CD14-positive monocyte (primary cell): ENCODE measurements at regions not wholly inside any gene's neighbourhood (a gene's known extent, or its start where the extent isn't known, plus 50 kb on each side); places are given as distances from the start of the nearest gene placed in this dataset.
A peak's percentile ranks its signal among the peaks of the same experiment; 100 is the strongest.

Experiments used
- DNase-seq, 3 donors: peaks; one replicate each; pipeline ENCODE4 v3.0.0-alpha.2; 2011 to 2022
- H2AFZ ChIP-seq: 2 replicates; pipeline ENCODE4 v1.6.0; 2012; ENCODE audit warnings: mild to moderate bottlenecking, low read depth, low read length, inconsistent platforms; ENCODE audit not compliant: insufficient read depth, poor library complexity, severe bottlenecking
- H3K27ac ChIP-seq, 2 donors: 1 replicate in 1 of 2; 2 replicates in 1 of 2; pipeline ENCODE4 v1.5.1; 2012 to 2013; ENCODE audit warnings: low read length in 2 of 2, control low read depth in 1 of 2, inconsistent platforms in 1 of 2, low read depth in 1 of 2, mild to moderate bottlenecking in 1 of 2
- H3K27me3 ChIP-seq, 2 donors: one replicate each; pipeline versions ENCODE4 v1.6.0 to v1.6.1; 2011 to 2013; ENCODE audit warnings: low read length in 2 of 2; ENCODE audit not compliant: control insufficient read depth in 2 of 2, insufficient read depth in 2 of 2
- H3K36me3 ChIP-seq, 2 donors: replicated peaks in 1 of 2; 1 replicate in 1 of 2; 2 replicates in 1 of 2; pipeline versions ENCODE4 v1.5.1 to v1.6.1; 2012 to 2013; ENCODE audit warnings: low read length in 2 of 2, control low read depth in 1 of 2, inconsistent platforms in 1 of 2, mild to moderate bottlenecking in 1 of 2; ENCODE audit not compliant: insufficient read depth in 2 of 2, control insufficient read depth in 1 of 2
- H3K4me1 ChIP-seq, 2 donors: 1 replicate in 1 of 2; 2 replicates in 1 of 2; pipeline versions ENCODE4 v1.5.1 to v1.6.1; 2012 to 2013; ENCODE audit warnings: low read length in 2 of 2, control low read depth in 1 of 2, inconsistent platforms in 1 of 2, mild to moderate bottlenecking in 1 of 2, moderate library complexity in 1 of 2; ENCODE audit not compliant: insufficient read depth in 2 of 2, control insufficient read depth in 1 of 2
- H3K4me2 ChIP-seq: replicated peaks from 2 replicates; pipeline ENCODE3; 2012; ENCODE audit warnings: low read length, moderate library complexity, mild to moderate bottlenecking; ENCODE audit not compliant: poor library complexity, severe bottlenecking; ENCODE audit errors: extremely low read depth
- H3K4me3 ChIP-seq, 3 experiments: fragments of 200-600 bp in 1 of 3; sonication (generic) in 1 of 3; replicated peaks in 1 of 3; 1 replicate in 2 of 3; 2 replicates in 1 of 3; pipeline ENCODE4 v1.5.1; 2011 to 2013; ENCODE audit warnings: low read length in 3 of 3, mild to moderate bottlenecking in 3 of 3, control low read depth in 2 of 3, low read depth in 2 of 3, inconsistent platforms in 1 of 3, moderate library complexity in 1 of 3
- H3K79me2 ChIP-seq: 2 replicates; pipeline ENCODE4 v1.6.0; 2012; ENCODE audit warnings: mild to moderate bottlenecking, control low read depth, inconsistent platforms, low read length, moderate library complexity; ENCODE audit not compliant: insufficient read depth
- H3K9ac ChIP-seq: 2 replicates; pipeline ENCODE4 v1.6.0; 2017; ENCODE audit warnings: low read length, mild to moderate bottlenecking; ENCODE audit not compliant: insufficient read depth, poor library complexity, severe bottlenecking
- H3K9me3 ChIP-seq, 2 donors: replicated peaks in 1 of 2; 1 replicate in 1 of 2; 2 replicates in 1 of 2; pipeline versions ENCODE4 v1.5.1 to v1.6.1; 2012 to 2013; ENCODE audit warnings: low read length in 2 of 2, control low read depth in 1 of 2; ENCODE audit not compliant: control insufficient read depth in 1 of 2, insufficient read depth in 1 of 2
- H4K20me1 ChIP-seq: 2 replicates; pipeline ENCODE4 v1.6.0; 2012; ENCODE audit warnings: mild to moderate bottlenecking, low read length, control low read depth, moderate library complexity; ENCODE audit not compliant: insufficient read depth
- H3K27ac Mint-ChIP-seq, 7 donors: one replicate each; pipeline ENCODE4 v1.8.0; 2020; ENCODE audit warnings: mild to moderate bottlenecking in 7 of 7, mixed read lengths in 7 of 7, moderate library complexity in 6 of 7, inconsistent platforms in 2 of 7
- H3K27me3 Mint-ChIP-seq, 3 donors: one replicate each; pipeline ENCODE4 v1.8.0; 2021 to 2022; ENCODE audit warnings: low read depth in 3 of 3, mild to moderate bottlenecking in 3 of 3, mixed read lengths in 3 of 3, moderate library complexity in 3 of 3, inconsistent platforms in 1 of 3
- H3K36me3 Mint-ChIP-seq, 2 donors: one replicate each; pipeline ENCODE4 v1.8.0; 2020; ENCODE audit warnings: mixed read lengths in 2 of 2, inconsistent platforms in 1 of 2, mild to moderate bottlenecking in 1 of 2
- H3K4me1 Mint-ChIP-seq: one replicate; pipeline ENCODE4 v1.8.0; 2020; ENCODE audit warnings: mild to moderate bottlenecking, mixed read lengths
- H3K4me3 Mint-ChIP-seq, 2 donors: one replicate each; pipeline ENCODE4 v1.8.0; 2020; ENCODE audit warnings: mild to moderate bottlenecking in 2 of 2, mixed read lengths in 2 of 2, moderate library complexity in 1 of 2
- H3K9me3 Mint-ChIP-seq, 7 donors: one replicate each; pipeline ENCODE4 v1.8.0; 2020 to 2022; ENCODE audit warnings: mixed read lengths in 7 of 7, mild to moderate bottlenecking in 6 of 7, moderate library complexity in 6 of 7, inconsistent platforms in 2 of 7
- WGBS: methylation state at CpG from one replicate; pipeline ENCODE4 v1.1.5; 2013; ENCODE audit warnings: missing lambda C conversion rate; ENCODE audit not compliant: insufficient coverage; 5-methylcytosine and 5-hydroxymethylcytosine counted together
- intact Hi-C, 2 donors: fragments of 100-400 bp; cut with micrococcal nuclease; formaldehyde crosslinking; loops; one replicate each; pipeline versions ENCODE4 v1.15.0 to v1.15.1; 2023
- TF ChIP-seq, protein P1 (sequence below): fragments of 200-600 bp; IDR thresholded peaks from one replicate; pipeline ENCODE4 v1.8.0; 2022; ENCODE audit warnings: antibody characterized with exemption, mild to moderate bottlenecking

DNA sequence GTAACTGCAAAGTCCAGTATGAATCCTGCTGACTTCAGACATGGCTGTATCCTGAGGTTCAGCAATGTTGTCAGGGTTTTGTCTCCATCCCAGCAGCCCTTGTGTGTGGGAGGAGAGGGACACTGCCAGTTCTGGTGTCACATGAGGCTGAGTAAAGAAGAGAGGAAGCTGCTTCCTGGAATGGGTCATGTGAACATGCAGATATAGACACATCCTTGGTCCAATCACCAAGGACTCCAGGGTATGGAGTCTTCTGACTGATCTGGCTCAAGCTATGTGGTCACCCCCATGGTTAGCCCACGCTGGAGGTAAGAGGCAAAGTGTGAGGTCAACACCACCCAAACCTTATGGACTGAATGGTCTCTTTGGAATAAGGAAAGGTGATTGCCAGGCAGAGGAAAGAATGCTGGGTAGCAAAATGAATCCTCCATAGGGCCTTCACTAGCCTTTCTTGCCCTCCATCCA is 134.4 kb upstream of the SLC1A4 start:
- Mint-ChIP-seq H3K36me3 (peaks cover 0 to 1% of the 10 kb centered on the region in 2 donors), H3K4me3 (peak overlapping the region in 1 of 2 donors; percentile 26), H3K9me3 (no peaks in the 10 kb centered on the region), H3K4me1 (peaks cover 81% of the 10 kb centered on the region), H3K27me3 (peaks cover 0 to 1% (median 0%) of the 10 kb centered on the region in 3 donors), H3K27ac (peak overlapping the region; percentile 96 to 99 (median 98))
- H3K36me3 ChIP-seq, result no peaks in the 10 kb centered on the region
- TF ChIP-seq, protein P1, sequence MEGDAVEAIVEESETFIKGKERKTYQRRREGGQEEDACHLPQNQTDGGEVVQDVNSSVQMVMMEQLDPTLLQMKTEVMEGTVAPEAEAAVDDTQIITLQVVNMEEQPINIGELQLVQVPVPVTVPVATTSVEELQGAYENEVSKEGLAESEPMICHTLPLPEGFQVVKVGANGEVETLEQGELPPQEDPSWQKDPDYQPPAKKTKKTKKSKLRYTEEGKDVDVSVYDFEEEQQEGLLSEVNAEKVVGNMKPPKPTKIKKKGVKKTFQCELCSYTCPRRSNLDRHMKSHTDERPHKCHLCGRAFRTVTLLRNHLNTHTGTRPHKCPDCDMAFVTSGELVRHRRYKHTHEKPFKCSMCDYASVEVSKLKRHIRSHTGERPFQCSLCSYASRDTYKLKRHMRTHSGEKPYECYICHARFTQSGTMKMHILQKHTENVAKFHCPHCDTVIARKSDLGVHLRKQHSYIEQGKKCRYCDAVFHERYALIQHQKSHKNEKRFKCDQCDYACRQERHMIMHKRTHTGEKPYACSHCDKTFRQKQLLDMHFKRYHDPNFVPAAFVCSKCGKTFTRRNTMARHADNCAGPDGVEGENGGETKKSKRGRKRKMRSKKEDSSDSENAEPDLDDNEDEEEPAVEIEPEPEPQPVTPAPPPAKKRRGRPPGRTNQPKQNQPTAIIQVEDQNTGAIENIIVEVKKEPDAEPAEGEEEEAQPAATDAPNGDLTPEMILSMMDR, result no peak
- H2AFZ ChIP-seq, result peak overlapping the region; percentile 47
- H3K4me2 ChIP-seq, result no peak overlapping the region
- peaks cover 89 to 92% of the 10 kb centered on the region in 2 donors for H3K4me1 ChIP-seq
- peak; percentile 89 to 97 (median 95) for DNase-seq
- peak overlapping the region in 1 of 3 experiments; percentile 8 for H3K4me3 ChIP-seq
- peak overlapping the region; percentile 51 for H3K9ac ChIP-seq
- H3K9me3 ChIP-seq, result no peaks in the 10 kb centered on the region
- WGBS, result no CpG with 5 or more reads among the region's 1 CpG
- H3K27ac ChIP-seq, result peak overlapping the region; percentile 95
- H4K20me1 ChIP-seq, result no peaks in the 10 kb centered on the region
- intact Hi-C loops, result no loop called here
- H3K79me2 ChIP-seq, result no peaks in the 10 kb centered on the region
- H3K27me3 ChIP-seq, result no peaks in the 10 kb centered on the region

DNA sequence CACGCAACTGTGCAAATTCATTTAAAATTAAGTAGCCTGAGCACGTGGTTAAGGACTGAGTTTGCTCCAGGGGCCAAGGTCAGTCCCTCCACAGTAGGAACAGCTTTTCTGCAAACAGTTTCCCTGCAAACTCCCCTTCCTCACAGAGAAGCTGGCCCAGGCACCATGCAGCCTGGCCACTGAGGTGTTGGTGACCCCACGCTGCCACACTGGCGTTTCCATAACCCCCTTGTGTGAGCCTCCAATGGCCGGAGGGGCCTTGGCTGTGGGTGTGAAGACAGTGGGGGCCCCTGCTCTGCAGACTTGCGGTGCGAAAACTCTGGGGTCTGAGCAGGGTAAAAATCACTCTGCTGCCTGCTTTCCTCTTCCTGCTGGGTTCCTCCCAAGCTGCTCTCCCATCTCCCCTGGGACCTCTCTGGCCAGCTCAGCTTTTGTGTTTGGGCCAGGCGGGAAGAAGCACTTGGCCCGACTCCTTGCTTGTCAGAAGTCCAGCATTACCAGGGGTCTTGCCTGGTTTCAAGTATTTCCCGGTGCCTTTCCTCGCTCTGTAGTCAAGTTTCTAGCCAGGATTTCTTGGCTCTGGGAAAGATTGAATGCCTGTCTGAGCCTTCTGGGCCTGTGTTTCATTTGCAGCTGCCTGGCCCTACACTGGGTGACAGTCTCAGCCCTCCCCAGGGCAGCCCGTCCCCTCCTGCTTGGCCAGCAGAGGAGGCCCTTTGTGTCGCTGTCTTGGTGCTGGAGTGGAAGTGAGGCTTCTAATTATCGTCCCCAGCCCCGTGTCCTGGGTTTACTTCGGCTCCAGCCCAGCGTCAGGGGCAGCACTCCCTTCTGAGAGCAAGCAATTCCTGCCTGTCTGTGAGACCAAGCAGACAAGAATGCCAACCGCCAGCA is 131.4 kb upstream of the SLC1A4 start:
- H4K20me1 ChIP-seq, result no peaks in the 10 kb centered on the region
- peak overlapping the region; percentile 98 to 99 for H3K27ac ChIP-seq
- H3K27me3 Mint-ChIP-seq, result peaks cover 0 to 1% (median 0%) of the 10 kb centered on the region in 3 donors
- H2AFZ ChIP-seq, result peak overlapping the region; percentile 16
- peaks cover 19% of the 10 kb centered on the region for H3K79me2 ChIP-seq
- H3K36me3 ChIP-seq, result no peaks in the 10 kb centered on the region
- no peak for DNase-seq
- peaks cover 0 to 6% of the 10 kb centered on the region in 2 donors for H3K9me3 ChIP-seq
- no peak overlapping the region for H3K4me3 Mint-ChIP-seq
- no peaks in the 10 kb centered on the region for H3K9me3 Mint-ChIP-seq
- H3K4me1 Mint-ChIP-seq, result peaks cover 53% of the 10 kb centered on the region
- peak overlapping the region; percentile 65 for H3K4me2 ChIP-seq
- peak overlapping the region in 3 of 7 donors; percentile 95 to 98 (median 95) for H3K27ac Mint-ChIP-seq
- H3K27me3 ChIP-seq, result no peaks in the 10 kb centered on the region
- intact Hi-C loops, result no loop called here
- WGBS, result 88% methylated on average over 16 of the region's 18 CpGs
- peak overlapping the region; percentile 96 for H3K9ac ChIP-seq
- H3K36me3 Mint-ChIP-seq, result peaks cover 0 to 1% of the 10 kb centered on the region in 2 donors
- H3K4me3 ChIP-seq, result peak overlapping the region in 1 of 3 experiments; percentile 69
- TF ChIP-seq, protein P1, result no peak
- peaks cover 88 to 91% of the 10 kb centered on the region in 2 donors for H3K4me1 ChIP-seq
